GM18498 (cell line): ENCODE measurements at regions not wholly inside any gene's neighbourhood (a gene's known extent, or its start where the extent isn't known, plus 50 kb on each side); places are given as distances from the start of the nearest gene placed in this dataset.

Source experiments
- ATAC-seq: cut with Tn5 transposase; IDR thresholded peaks from one replicate; pipeline ENCODE4 v1.9.1; 2021; ENCODE audit warnings: mild to moderate bottlenecking, moderate library complexity; ENCODE audit not compliant: unreplicated experiment

DNA sequence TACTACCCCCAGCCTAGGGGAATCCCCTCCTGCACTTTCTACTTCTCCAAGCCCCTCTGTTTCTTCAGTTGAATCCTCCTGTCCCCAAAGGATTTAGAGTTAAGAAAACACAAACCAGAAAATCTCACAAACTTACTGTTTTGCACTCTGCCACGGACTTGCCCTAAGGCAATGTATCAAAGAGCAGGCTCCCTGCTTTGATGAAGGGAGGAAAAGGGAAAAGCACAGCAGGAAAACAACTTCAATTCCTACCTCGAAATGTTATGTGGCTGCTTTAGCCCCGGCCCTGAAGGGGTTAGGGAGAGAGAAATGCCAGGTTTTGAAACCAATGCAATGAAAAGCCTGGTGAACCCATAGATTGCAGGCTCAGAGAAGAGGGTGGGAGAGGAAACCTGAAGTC is 254.7 kb downstream of the MAN2A1 start:
- ATAC-seq = no peak

GRCh38 chr5:109945097-109945678 is 255.5 kb downstream of the MAN2A1 start:
- peak; percentile 67 for ATAC-seq

GRCh38 chr5:109945723-109946480 is 256.2 kb downstream of the MAN2A1 start:
- no peak for ATAC-seq

GRCh38 chr5:109946610-109947009 is 256.9 kb downstream of the MAN2A1 start:
- ATAC-seq = no peak

GRCh38 chr5:109947667-109948066 is 257.9 kb downstream of the MAN2A1 start:
- no peak for ATAC-seq

DNA sequence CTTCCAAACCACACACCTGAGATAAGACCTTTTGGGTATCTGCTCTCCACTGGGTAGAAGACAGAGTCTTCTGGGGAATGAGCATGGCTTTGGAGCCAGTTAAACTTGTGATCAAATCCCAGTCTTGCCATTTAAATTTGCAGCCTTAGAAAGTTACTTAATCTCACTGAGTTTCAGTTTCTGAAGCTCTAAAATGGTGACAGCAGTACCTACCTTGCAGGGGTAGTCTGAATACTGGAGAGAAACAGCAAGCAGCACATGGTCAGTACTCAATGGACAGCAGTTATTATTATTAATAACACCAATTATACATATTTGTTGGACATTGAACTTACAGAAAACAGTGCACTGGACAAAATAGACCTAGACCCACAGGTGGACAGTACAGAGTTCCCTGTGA is 260.9 kb downstream of the MAN2A1 start:
- no peak for ATAC-seq

GRCh38 chr5:109951348-109951747 is 261.6 kb downstream of the MAN2A1 start:
- ATAC-seq = no peak

DNA sequence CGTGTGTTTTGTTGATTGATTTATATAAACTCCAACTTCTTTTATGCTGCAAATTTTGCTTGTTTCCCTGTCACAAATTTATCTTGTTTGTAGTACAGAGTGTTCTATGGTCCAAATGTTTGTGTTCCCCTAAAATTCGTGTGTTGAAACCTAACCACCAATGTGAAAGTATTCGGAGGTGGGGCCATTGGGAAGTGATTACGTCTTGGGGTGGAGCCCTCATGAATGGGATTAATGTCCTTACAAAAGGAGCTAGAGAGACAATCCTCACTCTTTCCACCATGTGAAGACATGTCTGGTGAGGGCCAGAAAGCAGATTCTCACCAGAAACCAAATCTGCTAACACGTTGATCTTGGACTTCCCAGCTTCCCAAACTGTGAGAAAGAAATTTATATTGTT is 262.0 kb downstream of the MAN2A1 start:
- ATAC-seq = no peak

GRCh38 chr5:109953761-109954160 is 264.0 kb downstream of the MAN2A1 start:
- ATAC-seq = no peak

- ATAC-seq = no peak
Observed at GRCh38 chr5:109956884-109957283, 267.2 kb downstream of the MAN2A1 start.

DNA sequence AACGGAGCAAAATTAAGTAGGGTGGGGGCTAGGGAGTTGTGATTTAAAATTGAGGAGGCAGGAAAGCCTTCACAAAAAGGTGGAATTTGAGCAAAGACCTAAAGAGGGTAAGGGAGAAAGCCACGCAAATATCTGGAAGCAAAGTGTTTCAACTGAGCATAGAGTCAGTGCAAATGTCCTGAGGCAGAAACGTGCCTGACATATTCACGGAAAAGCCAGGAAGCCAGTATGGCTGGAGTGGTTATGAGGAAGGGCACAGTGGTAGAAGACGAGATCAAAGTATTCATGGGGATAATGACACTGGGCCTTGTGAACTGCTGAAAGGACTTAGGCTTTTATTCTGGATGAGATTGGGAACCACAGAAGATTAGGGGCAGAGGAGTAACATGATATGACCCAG is 268.4 kb downstream of the MAN2A1 start:
- no peak for ATAC-seq

DNA sequence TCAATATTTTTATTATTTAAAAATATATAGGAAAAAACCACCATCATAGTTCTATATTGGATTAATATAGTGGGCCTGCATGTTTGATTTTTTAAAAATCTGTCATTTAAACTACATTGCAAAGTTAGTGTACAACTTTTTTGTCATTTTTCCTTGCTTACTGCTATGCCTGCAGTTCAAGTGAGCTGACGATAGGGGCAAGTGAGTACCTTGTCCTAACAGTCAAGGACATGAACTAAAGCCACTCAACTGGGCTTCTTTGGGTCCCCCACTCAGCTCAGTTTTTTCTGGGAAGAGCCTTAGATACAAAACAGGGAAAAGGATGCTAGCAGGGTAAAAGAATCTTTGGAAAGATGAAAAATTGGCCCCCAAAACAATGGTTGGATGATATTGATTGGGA is 269.9 kb downstream of the MAN2A1 start:
- no peak for ATAC-seq

GRCh38 chr5:109961751-109962150 is 272.0 kb downstream of the MAN2A1 start:
- ATAC-seq = no peak

DNA sequence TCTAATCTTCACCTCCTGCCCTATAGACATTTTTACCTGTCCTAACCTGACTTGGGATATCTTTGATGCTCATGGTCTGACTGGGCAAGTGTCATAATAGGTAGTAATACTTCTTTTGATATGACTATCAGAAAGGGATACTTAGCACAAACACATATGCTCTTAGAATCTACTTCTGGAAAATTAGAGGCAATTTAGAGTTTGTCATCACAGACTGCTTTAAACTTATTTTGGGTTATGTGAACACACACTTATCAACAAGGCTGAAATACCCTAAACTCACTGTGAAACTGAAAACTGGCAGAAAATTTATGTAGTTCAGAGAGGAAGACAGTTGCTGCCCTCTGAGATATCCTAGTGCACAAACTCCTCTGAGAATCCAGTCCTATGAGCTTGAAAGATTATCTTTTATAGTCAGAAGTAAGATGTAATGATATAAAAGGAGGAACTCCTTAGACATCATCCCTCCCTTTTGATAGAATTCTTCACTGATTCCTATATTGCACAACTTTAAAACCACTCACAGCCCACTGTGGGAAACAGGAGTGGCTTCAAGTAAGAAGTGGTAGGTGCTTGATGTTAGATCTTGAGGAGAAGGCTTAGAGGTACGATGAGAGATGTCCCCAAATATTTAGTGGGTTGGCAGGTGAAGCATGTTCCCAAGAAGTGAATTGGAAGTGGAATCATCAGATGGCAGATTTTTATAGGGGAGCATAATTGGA is 273.3 kb downstream of the MAN2A1 start:
- ATAC-seq = no peak

- no peak for ATAC-seq
Observed at GRCh38 chr5:109964136-109964535, 274.4 kb downstream of the MAN2A1 start.

GRCh38 chr5:109965634-109966033 is 275.9 kb downstream of the MAN2A1 start:
- no peak for ATAC-seq

- no peak for ATAC-seq
Observed at GRCh38 chr5:109971968-109972367, 282.2 kb downstream of the MAN2A1 start.

DNA sequence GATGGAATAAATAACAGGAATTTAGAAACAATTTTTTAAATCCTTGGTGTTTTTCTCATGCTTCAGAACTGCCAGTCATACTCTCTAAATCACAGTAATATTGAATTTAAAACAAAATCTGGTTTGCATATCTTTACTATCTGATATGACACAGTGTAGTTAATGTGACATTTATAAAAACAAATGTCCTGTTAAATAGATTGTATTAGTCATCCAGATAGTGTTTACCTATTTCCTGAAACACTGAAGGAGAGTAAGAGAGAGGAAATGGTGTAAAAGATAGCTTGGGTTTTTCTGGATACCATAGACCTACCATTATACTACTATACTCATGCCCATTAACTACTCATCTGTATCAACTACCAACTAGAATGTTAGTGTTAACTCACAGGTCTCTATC is 292.3 kb downstream of the MAN2A1 start:
- no peak for ATAC-seq

DNA sequence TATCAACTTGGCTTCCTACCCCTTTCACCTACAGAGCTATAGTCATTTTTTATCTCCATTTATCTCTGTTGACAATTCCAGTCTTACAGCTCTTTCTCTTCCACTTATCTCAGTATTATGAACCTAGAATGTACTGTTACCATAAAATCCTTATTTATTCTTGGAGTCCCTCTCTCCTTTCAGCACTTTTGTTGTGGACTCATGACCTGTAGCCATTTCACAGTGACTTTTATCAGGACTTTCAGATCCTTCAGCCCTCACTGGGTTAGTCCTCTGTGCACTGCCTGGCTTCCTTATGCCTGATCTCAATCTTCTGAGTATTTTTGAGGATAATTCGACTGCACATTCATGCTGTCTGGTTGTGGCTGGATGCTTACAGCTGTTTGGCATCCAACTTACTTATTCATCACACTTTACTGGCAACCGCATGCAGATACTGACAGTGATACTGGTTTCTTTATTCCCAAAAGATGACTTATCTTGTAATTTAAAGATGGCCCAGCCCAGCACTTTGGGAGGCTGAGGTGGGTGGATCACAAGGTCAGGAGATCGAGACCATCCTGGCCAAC is 293.3 kb downstream of the MAN2A1 start:
- ATAC-seq = no peak

DNA sequence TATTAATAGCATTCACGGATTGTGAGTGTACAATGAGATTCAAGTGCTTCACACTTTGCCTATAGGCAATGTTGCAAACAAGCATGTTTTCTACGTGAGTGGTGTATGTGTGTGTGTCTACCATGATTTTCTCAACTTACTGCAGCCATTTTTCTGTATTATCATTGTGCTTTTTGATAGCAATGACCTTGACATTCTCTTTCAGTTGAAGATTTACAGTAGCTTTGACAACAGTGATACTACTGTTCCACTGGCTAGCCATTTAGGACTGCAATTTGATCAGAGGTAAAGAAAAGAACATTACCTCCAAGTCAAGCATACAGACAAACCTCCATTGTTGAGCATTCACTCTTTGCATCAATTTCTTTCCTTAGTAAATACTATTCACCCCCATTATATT is 297.0 kb downstream of the MAN2A1 start:
- no peak for ATAC-seq

GRCh38 chr5:109987355-109987754 is 297.6 kb downstream of the MAN2A1 start:
- ATAC-seq = no peak

GRCh38 chr5:109987970-109988369 is 298.2 kb downstream of the MAN2A1 start:
- no peak for ATAC-seq
